Activated naive CD4-positive, alpha-beta T cell treated with anti-CD3 and anti-CD28 coated beads, Interleukin-2, amount 50 U/mL, for 24 hours (primary cell): ENCODE measurements at regions not wholly inside any gene's neighbourhood (a gene's known extent, or its start where the extent isn't known, plus 50 kb on each side); places are given as distances from the start of the nearest gene placed in this dataset.

ENCODE experiments used
- H3K27ac Mint-ChIP-seq: one replicate; pipeline ENCODE4 v1.8.0; 2021; ENCODE audit warnings: mild to moderate bottlenecking, mixed read lengths
- H3K27me3 Mint-ChIP-seq: one replicate; pipeline ENCODE4 v1.8.0; 2021; ENCODE audit warnings: mixed read lengths
- H3K36me3 Mint-ChIP-seq: one replicate; pipeline ENCODE4 v1.8.0; 2021; ENCODE audit warnings: mixed read lengths
- H3K4me1 Mint-ChIP-seq: one replicate; pipeline ENCODE4 v1.8.0; 2021; ENCODE audit warnings: mixed read lengths
- H3K4me3 Mint-ChIP-seq: one replicate; pipeline ENCODE4 v1.8.0; 2021; ENCODE audit warnings: mild to moderate bottlenecking, mixed read lengths
- H3K9me3 Mint-ChIP-seq: one replicate; pipeline ENCODE4 v1.8.0; 2021; ENCODE audit warnings: mixed read lengths

GRCh38 chr5:6849316-6850105, 136.3 kb downstream of the TENT4A start:
- no peak overlapping the region for H3K4me3 Mint-ChIP-seq
- H3K9me3 Mint-ChIP-seq: no peaks in the 10 kb centered on the region
- H3K36me3 Mint-ChIP-seq: peaks cover 2% of the 10 kb centered on the region
- H3K27ac Mint-ChIP-seq: no peak overlapping the region
- peaks cover 5% of the 10 kb centered on the region for H3K4me1 Mint-ChIP-seq
- peaks cover 1% of the 10 kb centered on the region for H3K27me3 Mint-ChIP-seq

- no peak overlapping the region for H3K4me3 Mint-ChIP-seq
Measured at GRCh38 chr5:6850106-6850432, 136.8 kb downstream of the TENT4A start.

GRCh38 chr5:6856653-6857052, 143.4 kb downstream of the TENT4A start:
- H3K4me3 Mint-ChIP-seq: no peak overlapping the region
- H3K27me3 Mint-ChIP-seq: peaks cover 1% of the 10 kb centered on the region
- H3K4me1 Mint-ChIP-seq: no peaks in the 10 kb centered on the region
- H3K9me3 Mint-ChIP-seq: no peaks in the 10 kb centered on the region
- no peak overlapping the region for H3K27ac Mint-ChIP-seq
- H3K36me3 Mint-ChIP-seq: peaks cover 2% of the 10 kb centered on the region

More at GRCh38 chr5:6850106-6850432, 136.8 kb downstream of the TENT4A start:
- Mint-ChIP-seq H3K27me3 (peaks cover 1% of the 10 kb centered on the region), H3K36me3 (peaks cover 2% of the 10 kb centered on the region), H3K27ac (no peak overlapping the region), H3K4me1 (peaks cover 5% of the 10 kb centered on the region), H3K9me3 (no peaks in the 10 kb centered on the region)

GRCh38 chr5:6858419-6858818, 145.2 kb downstream of the TENT4A start:
- no peak overlapping the region for H3K4me3 Mint-ChIP-seq
- no peak overlapping the region for H3K27ac Mint-ChIP-seq
- H3K36me3 Mint-ChIP-seq: peaks cover 2% of the 10 kb centered on the region
- no peaks in the 10 kb centered on the region for H3K9me3 Mint-ChIP-seq
- H3K27me3 Mint-ChIP-seq: peaks cover 1% of the 10 kb centered on the region
- no peaks in the 10 kb centered on the region for H3K4me1 Mint-ChIP-seq

GRCh38 chr5:6859023-6859422, 145.8 kb downstream of the TENT4A start:
- Mint-ChIP-seq H3K4me1 (no peaks in the 10 kb centered on the region), H3K27ac (no peak overlapping the region), H3K36me3 (peaks cover 2% of the 10 kb centered on the region), H3K9me3 (no peaks in the 10 kb centered on the region), H3K27me3 (no peaks in the 10 kb centered on the region), H3K4me3 (no peak overlapping the region)

GRCh38 chr5:6859951-6860638, 146.9 kb downstream of the TENT4A start:
- H3K4me1 Mint-ChIP-seq: no peaks in the 10 kb centered on the region
- no peaks in the 10 kb centered on the region for H3K27me3 Mint-ChIP-seq
- no peak overlapping the region for H3K27ac Mint-ChIP-seq
- H3K36me3 Mint-ChIP-seq: peaks cover 2% of the 10 kb centered on the region
- H3K9me3 Mint-ChIP-seq: no peaks in the 10 kb centered on the region
- H3K4me3 Mint-ChIP-seq: no peak overlapping the region

GRCh38 chr5:6861036-6861435, 147.8 kb downstream of the TENT4A start:
- H3K4me3 Mint-ChIP-seq: no peak overlapping the region
- H3K27ac Mint-ChIP-seq: no peak overlapping the region
- no peaks in the 10 kb centered on the region for H3K9me3 Mint-ChIP-seq
- peaks cover 2% of the 10 kb centered on the region for H3K36me3 Mint-ChIP-seq
- no peaks in the 10 kb centered on the region for H3K27me3 Mint-ChIP-seq
- no peaks in the 10 kb centered on the region for H3K4me1 Mint-ChIP-seq

- Mint-ChIP-seq H3K36me3 (peaks cover 2% of the 10 kb centered on the region), H3K4me1 (no peaks in the 10 kb centered on the region), H3K9me3 (no peaks in the 10 kb centered on the region), H3K27me3 (no peaks in the 10 kb centered on the region), H3K4me3 (no peak overlapping the region), H3K27ac (no peak overlapping the region)
Measured at GRCh38 chr5:6861667-6862066, 148.4 kb downstream of the TENT4A start.

GRCh38 chr5:6862306-6862705, 149.1 kb downstream of the TENT4A start:
- Mint-ChIP-seq H3K4me1 (no peaks in the 10 kb centered on the region), H3K4me3 (no peak overlapping the region), H3K9me3 (no peaks in the 10 kb centered on the region), H3K27me3 (no peaks in the 10 kb centered on the region), H3K36me3 (peaks cover 2% of the 10 kb centered on the region), H3K27ac (no peak overlapping the region)

GRCh38 chr5:6867712-6868111, 154.5 kb downstream of the TENT4A start:
- Mint-ChIP-seq H3K27me3 (no peaks in the 10 kb centered on the region), H3K9me3 (no peaks in the 10 kb centered on the region), H3K4me1 (no peaks in the 10 kb centered on the region), H3K27ac (no peak overlapping the region), H3K4me3 (no peak overlapping the region), H3K36me3 (no peaks in the 10 kb centered on the region)

- H3K4me3 Mint-ChIP-seq: no peak overlapping the region
- no peaks in the 10 kb centered on the region for H3K9me3 Mint-ChIP-seq
- H3K4me1 Mint-ChIP-seq: no peaks in the 10 kb centered on the region
- H3K27ac Mint-ChIP-seq: no peak overlapping the region
- no peaks in the 10 kb centered on the region for H3K36me3 Mint-ChIP-seq
- H3K27me3 Mint-ChIP-seq: no peaks in the 10 kb centered on the region
Measured at GRCh38 chr5:6868171-6868570, 154.9 kb downstream of the TENT4A start.

GRCh38 chr5:6868575-6869215, 155.5 kb downstream of the TENT4A start:
- Mint-ChIP-seq H3K36me3 (no peaks in the 10 kb centered on the region), H3K4me1 (no peaks in the 10 kb centered on the region), H3K4me3 (no peak overlapping the region)

GRCh38 chr5:6869677-6870076, 156.4 kb downstream of the TENT4A start:
- no peaks in the 10 kb centered on the region for H3K9me3 Mint-ChIP-seq
- H3K27ac Mint-ChIP-seq: no peak overlapping the region

More at GRCh38 chr5:6868575-6869215, 155.5 kb downstream of the TENT4A start:
- H3K9me3 Mint-ChIP-seq: no peaks in the 10 kb centered on the region
- H3K27me3 Mint-ChIP-seq: no peaks in the 10 kb centered on the region
- H3K27ac Mint-ChIP-seq: no peak overlapping the region

GRCh38 chr5:6872441-6873160, 159.4 kb downstream of the TENT4A start:
- H3K27ac Mint-ChIP-seq: no peak overlapping the region
- H3K4me3 Mint-ChIP-seq: no peak overlapping the region
- no peaks in the 10 kb centered on the region for H3K9me3 Mint-ChIP-seq
- H3K4me1 Mint-ChIP-seq: no peaks in the 10 kb centered on the region
- no peaks in the 10 kb centered on the region for H3K27me3 Mint-ChIP-seq
- no peaks in the 10 kb centered on the region for H3K36me3 Mint-ChIP-seq

More at GRCh38 chr5:6869677-6870076, 156.4 kb downstream of the TENT4A start:
- Mint-ChIP-seq H3K4me1 (no peaks in the 10 kb centered on the region), H3K4me3 (no peak overlapping the region), H3K36me3 (no peaks in the 10 kb centered on the region), H3K27me3 (no peaks in the 10 kb centered on the region)

- no peaks in the 10 kb centered on the region for H3K27me3 Mint-ChIP-seq
- no peak overlapping the region for H3K4me3 Mint-ChIP-seq
- H3K9me3 Mint-ChIP-seq: no peaks in the 10 kb centered on the region
- H3K4me1 Mint-ChIP-seq: no peaks in the 10 kb centered on the region
- no peak overlapping the region for H3K27ac Mint-ChIP-seq
- no peaks in the 10 kb centered on the region for H3K36me3 Mint-ChIP-seq
Measured at GRCh38 chr5:6873359-6873758, 160.1 kb downstream of the TENT4A start.
